ENCODE measurements at regions not wholly inside any gene's neighbourhood (a gene's known extent, or its start where the extent isn't known, plus 50 kb on each side); places are given as distances from the start of the nearest gene placed in this dataset.
"Not testable (repeated sequence)": the region's sequence is repeated elsewhere in the genome, so short reads cannot be mapped to it uniquely, and the experiment has no call there.

DNA sequence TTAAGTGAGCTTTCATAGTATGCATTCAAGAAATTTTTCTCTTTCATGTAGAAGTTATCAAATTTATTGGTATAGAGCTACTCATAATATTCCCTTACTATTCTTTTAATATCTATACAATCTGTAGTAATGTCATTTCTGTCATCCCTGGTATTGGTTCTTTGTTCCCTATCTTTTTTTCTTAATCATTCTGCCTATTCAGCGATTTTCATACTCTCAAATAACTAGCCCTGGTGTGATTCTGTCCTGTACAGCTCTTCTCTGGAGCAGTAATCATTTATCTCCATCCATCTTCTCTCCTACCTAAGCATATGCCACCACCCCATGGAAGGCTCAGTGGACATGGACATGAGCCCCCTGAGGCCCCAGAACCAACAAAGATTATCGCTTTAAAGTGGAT lies 213.2 kb upstream of the NEBL start:
- Mint-ChIP-seq H3K4me3 (no peak overlapping the region), H3K36me3 (ENCODE audit: low read depth) (no peaks in the 10 kb centered on the region), H3K27ac (no peak overlapping the region), H3K27me3 (no peaks in the 10 kb centered on the region), H3K9me3 (peaks cover 6% of the 10 kb centered on the region), H3K4me1 (peaks cover 2% of the 10 kb centered on the region)
- intact Hi-C loops (cut with micrococcal nuclease), result no loop called here
- DNase-seq, result no peak

GRCh38 chr10:21106931-21107330 lies 209.8 kb upstream of the NEBL start:
- H3K4me1 Mint-ChIP-seq; H3K9me3 Mint-ChIP-seq; H3K36me3 Mint-ChIP-seq (ENCODE audit: low read depth); H3K27ac Mint-ChIP-seq; DNase-seq; H3K4me3 Mint-ChIP-seq; H3K27me3 Mint-ChIP-seq; intact Hi-C loops (cut with micrococcal nuclease): not testable (repeated sequence)

DNA sequence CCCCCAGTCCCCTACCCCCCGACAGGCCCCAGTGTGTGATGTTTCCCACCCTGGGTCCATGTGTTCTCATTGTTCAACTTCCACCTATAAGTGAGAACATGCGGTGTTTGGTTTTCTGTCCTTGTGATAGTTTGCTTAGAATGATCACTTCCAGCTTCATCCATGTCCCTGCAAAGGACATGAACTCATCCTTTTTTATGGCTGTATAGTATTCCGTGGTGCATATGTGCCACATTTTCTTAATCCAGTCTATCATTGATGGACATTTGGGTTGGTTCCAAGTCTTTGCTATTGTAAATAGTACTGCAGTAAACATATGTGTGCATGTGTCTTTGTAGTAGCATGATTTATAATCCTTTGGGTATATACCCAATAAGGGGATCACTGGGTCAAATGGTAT lies 208.2 kb upstream of the NEBL start:
- H3K4me3 Mint-ChIP-seq; DNase-seq; H3K36me3 Mint-ChIP-seq (ENCODE audit: low read depth); H3K9me3 Mint-ChIP-seq; intact Hi-C loops (cut with micrococcal nuclease); H3K4me1 Mint-ChIP-seq; H3K27me3 Mint-ChIP-seq; H3K27ac Mint-ChIP-seq: not testable (repeated sequence)

- Mint-ChIP-seq H3K27me3 (no peaks in the 10 kb centered on the region), H3K9me3 (no peaks in the 10 kb centered on the region), H3K27ac (no peak overlapping the region), H3K36me3 (ENCODE audit: low read depth) (no peaks in the 10 kb centered on the region), H3K4me3 (no peak overlapping the region), H3K4me1 (peaks cover 2% of the 10 kb centered on the region)
- no peak for DNase-seq
- intact Hi-C loops (cut with micrococcal nuclease), result no loop called here
Observed at GRCh38 chr10:21100871-21101514, 203.9 kb upstream of the NEBL start.

GRCh38 chr10:21100190-21100589 lies 203.1 kb upstream of the NEBL start:
- Mint-ChIP-seq H3K9me3 (no peaks in the 10 kb centered on the region), H3K4me1 (peaks cover 2% of the 10 kb centered on the region), H3K4me3 (no peak overlapping the region), H3K36me3 (ENCODE audit: low read depth) (no peaks in the 10 kb centered on the region), H3K27me3 (no peaks in the 10 kb centered on the region), H3K27ac (no peak overlapping the region)
- DNase-seq, result no peak
- intact Hi-C loops (cut with micrococcal nuclease), result no loop called here

- Mint-ChIP-seq H3K27ac (no peak overlapping the region), H3K4me3 (no peak overlapping the region), H3K27me3 (no peaks in the 10 kb centered on the region), H3K36me3 (ENCODE audit: low read depth) (no peaks in the 10 kb centered on the region), H3K9me3 (no peaks in the 10 kb centered on the region), H3K4me1 (peaks cover 2% of the 10 kb centered on the region)
- no peak for DNase-seq
- intact Hi-C loops (cut with micrococcal nuclease), result no loop called here
Observed at GRCh38 chr10:21099291-21100062, 202.4 kb upstream of the NEBL start.

DNA sequence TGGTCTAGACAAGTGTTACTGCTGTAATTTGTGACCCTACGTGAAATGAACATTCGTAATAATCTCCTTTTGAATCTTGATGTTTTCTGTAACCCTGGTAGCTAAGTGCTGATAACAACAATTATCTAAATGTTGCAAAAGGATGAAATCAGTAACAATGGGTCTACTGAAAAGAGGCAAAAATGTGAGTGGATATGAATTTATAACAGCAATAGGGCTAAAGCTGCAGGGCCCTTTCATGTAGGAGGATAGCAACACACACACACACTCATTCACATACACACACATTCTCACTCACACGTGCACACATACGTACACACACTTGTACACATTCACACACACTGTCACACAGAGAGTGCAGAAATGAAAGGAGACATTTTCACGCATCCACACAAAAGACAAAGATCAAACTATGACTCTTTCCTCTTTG lies 200.8 kb upstream of the NEBL start:
- Mint-ChIP-seq H3K4me3 (no peak overlapping the region), H3K36me3 (ENCODE audit: low read depth) (no peaks in the 10 kb centered on the region), H3K27ac (no peak overlapping the region), H3K27me3 (no peaks in the 10 kb centered on the region), H3K9me3 (no peaks in the 10 kb centered on the region), H3K4me1 (peaks cover 2% of the 10 kb centered on the region)
- no peak for DNase-seq
- intact Hi-C loops (cut with micrococcal nuclease), result no loop called here

DNA sequence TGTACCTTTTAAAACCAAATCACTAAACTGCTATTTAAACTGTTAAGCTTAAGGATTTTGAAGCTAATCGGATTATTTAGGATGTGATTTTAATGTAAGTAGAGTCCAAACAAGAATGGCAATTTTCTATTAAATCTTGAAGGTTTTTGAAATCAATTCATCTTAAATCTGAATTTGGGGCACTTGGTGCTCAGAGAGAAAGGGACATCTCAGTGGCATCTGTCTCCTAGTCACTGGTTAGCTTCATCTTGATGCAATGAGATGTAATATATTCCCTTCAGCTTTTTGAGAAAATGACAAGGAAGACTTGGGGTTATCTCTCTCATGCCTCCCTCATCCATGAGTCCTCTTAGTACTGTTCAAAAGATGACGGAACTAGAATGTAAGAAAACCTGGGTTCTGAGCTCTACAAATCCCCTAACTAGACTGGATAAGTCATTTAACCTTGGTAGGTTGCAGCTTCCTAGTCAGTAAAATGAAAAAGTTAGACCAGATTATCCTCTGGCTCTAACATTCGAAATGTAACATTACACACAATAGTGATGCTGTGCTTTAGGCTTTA lies 198.5 kb upstream of the NEBL start:
- no peaks in the 10 kb centered on the region for H3K36me3 Mint-ChIP-seq (ENCODE audit: low read depth)
- intact Hi-C loops (cut with micrococcal nuclease), result no loop called here
- no peak overlapping the region for H3K27ac Mint-ChIP-seq
- H3K27me3 Mint-ChIP-seq, result no peaks in the 10 kb centered on the region
- H3K9me3 Mint-ChIP-seq, result no peaks in the 10 kb centered on the region
- H3K4me1 Mint-ChIP-seq, result no peaks in the 10 kb centered on the region
- H3K4me3 Mint-ChIP-seq, result no peak overlapping the region
- DNase-seq, result no peak

DNA sequence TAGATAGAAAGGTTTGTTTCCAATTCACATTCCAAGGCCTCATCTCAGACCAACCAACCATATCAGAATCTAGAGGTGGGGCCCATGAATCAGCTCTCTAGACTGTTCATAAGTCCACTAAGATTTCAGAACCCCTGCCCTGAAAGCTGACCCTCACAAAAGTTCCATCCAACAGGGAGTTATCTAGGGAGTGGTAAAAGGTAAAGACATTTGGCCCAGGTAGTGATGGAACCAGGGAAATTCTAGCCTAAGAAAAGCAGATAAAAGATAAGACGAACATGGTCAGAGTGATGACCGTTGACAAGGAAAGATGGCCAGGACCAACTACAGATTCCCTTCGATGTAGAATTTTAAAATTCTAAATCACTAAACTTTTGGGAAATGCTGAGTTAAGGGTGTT lies 198.0 kb upstream of the NEBL start:
- Mint-ChIP-seq H3K4me1 (no peaks in the 10 kb centered on the region), H3K36me3 (ENCODE audit: low read depth) (no peaks in the 10 kb centered on the region), H3K27ac (no peak overlapping the region), H3K9me3 (no peaks in the 10 kb centered on the region), H3K4me3 (no peak overlapping the region), H3K27me3 (no peaks in the 10 kb centered on the region)
- intact Hi-C loops (cut with micrococcal nuclease), result no loop called here
- DNase-seq, result no peak

DNA sequence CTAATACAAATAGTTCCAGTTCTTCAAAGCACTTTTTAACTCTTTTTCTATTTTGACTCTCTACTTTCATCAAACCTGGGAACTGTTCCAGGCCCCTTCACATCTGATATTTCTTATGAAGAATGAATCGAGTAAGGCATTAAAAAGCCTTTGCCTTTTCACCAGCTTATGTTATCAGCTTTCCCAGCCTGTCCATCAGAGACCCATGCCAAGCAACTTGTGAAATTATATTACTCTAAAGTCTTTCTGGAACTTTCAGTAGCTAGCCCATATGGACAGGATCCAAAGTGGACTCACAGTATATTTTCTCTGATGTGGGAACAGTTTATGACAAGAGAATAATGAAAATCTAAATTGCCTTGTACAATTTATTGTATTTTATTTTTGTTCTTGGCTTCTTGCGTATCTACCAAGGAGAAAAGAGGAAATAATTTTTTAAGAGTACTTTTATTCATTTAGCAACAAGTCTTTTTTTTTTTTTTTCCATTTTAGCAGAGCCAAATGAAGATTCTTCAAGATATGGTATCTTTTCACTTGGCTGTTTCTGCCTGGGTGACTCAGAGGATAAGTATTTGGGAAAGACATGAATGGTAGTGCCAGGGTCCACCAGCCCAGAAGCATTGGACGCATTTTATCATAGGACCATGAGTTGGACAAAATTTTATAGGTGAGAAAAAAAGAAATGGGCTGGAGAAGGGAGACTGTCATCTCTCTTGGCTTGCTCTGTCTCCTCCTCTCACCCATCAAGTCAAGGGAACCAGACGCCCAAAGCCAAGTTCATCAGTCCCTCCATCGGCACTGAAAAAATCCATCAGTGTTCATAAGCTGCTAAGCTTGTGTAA lies 195.8 kb upstream of the NEBL start:
- intact Hi-C loops (cut with micrococcal nuclease), result no loop called here
- no peak overlapping the region for H3K27ac Mint-ChIP-seq
- no peaks in the 10 kb centered on the region for H3K27me3 Mint-ChIP-seq
- DNase-seq, result no peak
- no peaks in the 10 kb centered on the region for H3K36me3 Mint-ChIP-seq (ENCODE audit: low read depth)
- no peak overlapping the region for H3K4me3 Mint-ChIP-seq
- no peaks in the 10 kb centered on the region for H3K4me1 Mint-ChIP-seq
- H3K9me3 Mint-ChIP-seq, result no peaks in the 10 kb centered on the region

- no peak overlapping the region for H3K4me3 Mint-ChIP-seq
- no peak for DNase-seq
- no peaks in the 10 kb centered on the region for H3K4me1 Mint-ChIP-seq
- H3K27me3 Mint-ChIP-seq, result no peaks in the 10 kb centered on the region
- intact Hi-C loops (cut with micrococcal nuclease), result no loop called here
- H3K36me3 Mint-ChIP-seq (ENCODE audit: low read depth), result no peaks in the 10 kb centered on the region
- H3K9me3 Mint-ChIP-seq, result no peaks in the 10 kb centered on the region
- no peak overlapping the region for H3K27ac Mint-ChIP-seq
Observed at GRCh38 chr10:21090609-21091082, 193.5 kb upstream of the NEBL start.

- H3K4me1 Mint-ChIP-seq, result no peaks in the 10 kb centered on the region
- intact Hi-C loops (cut with micrococcal nuclease), result no loop called here
- no peaks in the 10 kb centered on the region for H3K36me3 Mint-ChIP-seq (ENCODE audit: low read depth)
- no peak overlapping the region for H3K4me3 Mint-ChIP-seq
- no peak overlapping the region for H3K27ac Mint-ChIP-seq
- no peaks in the 10 kb centered on the region for H3K27me3 Mint-ChIP-seq
- DNase-seq, result no peak
- H3K9me3 Mint-ChIP-seq, result no peaks in the 10 kb centered on the region
Observed at GRCh38 chr10:21087476-21087875, 190.4 kb upstream of the NEBL start.

GRCh38 chr10:21084700-21085099 lies 187.6 kb upstream of the NEBL start:
- Mint-ChIP-seq H3K4me1 (no peaks in the 10 kb centered on the region), H3K27me3 (no peaks in the 10 kb centered on the region), H3K4me3 (no peak overlapping the region), H3K36me3 (ENCODE audit: low read depth) (no peaks in the 10 kb centered on the region), H3K9me3 (no peaks in the 10 kb centered on the region), H3K27ac (no peak overlapping the region)
- intact Hi-C loops (cut with micrococcal nuclease), result no loop called here
- DNase-seq, result no peak

DNA sequence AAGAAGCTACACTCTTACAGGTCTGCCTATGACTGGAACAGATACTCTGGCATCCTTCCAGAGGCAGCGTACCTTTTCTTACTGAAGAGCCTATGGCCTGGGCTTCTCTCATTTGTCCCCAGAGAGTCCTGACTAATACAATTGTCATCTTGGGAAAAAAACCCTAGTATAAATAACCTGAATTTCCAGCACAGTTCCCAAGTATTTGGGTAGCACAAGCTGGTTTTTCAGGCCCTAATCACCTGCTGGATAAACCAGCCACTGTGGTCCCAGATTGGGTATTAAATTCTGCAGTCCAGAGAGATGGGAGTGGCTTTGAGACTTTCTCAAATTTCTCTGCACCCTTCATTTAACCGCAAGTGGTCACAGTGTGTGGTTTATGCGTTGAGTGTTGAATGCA lies 186.8 kb upstream of the NEBL start:
- no peaks in the 10 kb centered on the region for H3K9me3 Mint-ChIP-seq
- no peaks in the 10 kb centered on the region for H3K36me3 Mint-ChIP-seq (ENCODE audit: low read depth)
- intact Hi-C loops (cut with micrococcal nuclease), result no loop called here
- H3K4me3 Mint-ChIP-seq, result no peak overlapping the region
- H3K27ac Mint-ChIP-seq, result no peak overlapping the region
- no peaks in the 10 kb centered on the region for H3K27me3 Mint-ChIP-seq
- no peak for DNase-seq
- no peaks in the 10 kb centered on the region for H3K4me1 Mint-ChIP-seq

Measured in activated CD4-positive, alpha-beta T cell treated with anti-CD3 and anti-CD28 coated beads, Interleukin-2, amount 10 ng/mL, durations not matched to agents 24 days and 14 days (primary cell).